NCI-H2171 treated with DMSO at 0.1 percent for 48 hours (cell line): ENCODE measurements at regions not wholly inside any gene's neighbourhood (a gene's known extent, or its start where the extent isn't known, plus 50 kb on each side); places are given as distances from the start of the nearest gene placed in this dataset.
"Not testable (repeated sequence)": the region's sequence is repeated elsewhere in the genome, so short reads cannot be mapped to it uniquely, and the experiment has no call there.

ENCODE experiments used
- DNase-seq: peaks from one replicate; lab custom pipeline; 2025; lab: John Stamatoyannopoulos, UW

- no peak for DNase-seq
Observed at GRCh38 chr4:3613967-3614730, 81.9 kb upstream of the LRPAP1 start.

DNA sequence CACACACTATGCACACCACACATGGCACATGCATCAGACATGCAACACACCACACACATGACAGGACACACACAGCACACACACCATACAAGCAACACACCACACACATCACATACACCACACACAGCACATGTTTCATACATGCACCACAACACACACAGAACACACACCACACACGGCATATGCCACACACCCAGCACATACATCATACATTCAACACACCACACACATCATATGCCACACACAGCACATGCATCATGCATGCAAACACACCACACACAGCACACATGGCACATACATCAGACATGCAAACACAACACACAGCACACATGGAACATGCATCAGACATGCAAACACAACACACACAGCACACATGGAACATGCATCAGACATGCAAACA, 80.7 kb upstream of the LRPAP1 start:
- no peak for DNase-seq

DNA sequence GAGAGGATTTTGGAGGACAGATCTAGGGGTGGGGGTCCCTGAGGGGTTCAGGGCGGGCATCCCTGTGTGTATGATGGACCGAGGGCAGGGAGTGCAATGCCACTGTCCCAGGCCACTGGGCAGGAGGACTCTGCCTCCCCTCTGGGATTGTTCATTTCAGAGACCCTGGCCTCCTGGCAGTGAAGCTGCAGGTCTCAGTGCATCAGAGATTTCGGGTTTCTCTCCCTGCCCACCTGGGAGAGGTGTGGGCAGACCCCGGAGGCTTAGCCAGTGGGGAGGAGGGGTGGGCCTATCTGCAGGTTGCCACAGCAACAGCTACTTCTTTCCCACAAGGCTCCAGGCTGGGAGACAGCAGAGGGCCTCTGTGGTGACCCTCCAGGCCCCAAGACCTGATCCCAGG, 80.1 kb upstream of the LRPAP1 start:
- DNase-seq: no peak

GRCh38 chr4:3611778-3612177, 79.6 kb upstream of the LRPAP1 start:
- DNase-seq: no peak

DNA sequence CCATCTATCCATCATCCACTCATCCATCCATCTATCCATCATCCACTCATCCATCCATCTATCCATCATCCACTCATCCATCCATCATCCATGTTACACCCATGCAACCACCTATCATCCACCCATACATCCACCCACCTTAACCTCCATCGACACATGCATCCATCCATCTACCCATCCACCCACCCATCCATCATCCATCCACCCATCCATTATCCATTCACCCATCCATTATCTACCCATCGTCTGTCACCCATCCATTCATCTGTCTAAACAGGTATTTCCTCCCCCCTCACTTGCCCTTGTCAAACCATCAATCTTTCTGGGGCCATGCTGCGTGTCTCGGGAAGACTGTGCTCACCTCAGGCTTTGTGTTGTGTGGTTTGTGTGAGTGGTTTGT, 78.6 kb upstream of the LRPAP1 start:
- not testable (repeated sequence) for DNase-seq

GRCh38 chr4:3609905-3610304, 77.7 kb upstream of the LRPAP1 start:
- DNase-seq: not testable (repeated sequence)

DNA sequence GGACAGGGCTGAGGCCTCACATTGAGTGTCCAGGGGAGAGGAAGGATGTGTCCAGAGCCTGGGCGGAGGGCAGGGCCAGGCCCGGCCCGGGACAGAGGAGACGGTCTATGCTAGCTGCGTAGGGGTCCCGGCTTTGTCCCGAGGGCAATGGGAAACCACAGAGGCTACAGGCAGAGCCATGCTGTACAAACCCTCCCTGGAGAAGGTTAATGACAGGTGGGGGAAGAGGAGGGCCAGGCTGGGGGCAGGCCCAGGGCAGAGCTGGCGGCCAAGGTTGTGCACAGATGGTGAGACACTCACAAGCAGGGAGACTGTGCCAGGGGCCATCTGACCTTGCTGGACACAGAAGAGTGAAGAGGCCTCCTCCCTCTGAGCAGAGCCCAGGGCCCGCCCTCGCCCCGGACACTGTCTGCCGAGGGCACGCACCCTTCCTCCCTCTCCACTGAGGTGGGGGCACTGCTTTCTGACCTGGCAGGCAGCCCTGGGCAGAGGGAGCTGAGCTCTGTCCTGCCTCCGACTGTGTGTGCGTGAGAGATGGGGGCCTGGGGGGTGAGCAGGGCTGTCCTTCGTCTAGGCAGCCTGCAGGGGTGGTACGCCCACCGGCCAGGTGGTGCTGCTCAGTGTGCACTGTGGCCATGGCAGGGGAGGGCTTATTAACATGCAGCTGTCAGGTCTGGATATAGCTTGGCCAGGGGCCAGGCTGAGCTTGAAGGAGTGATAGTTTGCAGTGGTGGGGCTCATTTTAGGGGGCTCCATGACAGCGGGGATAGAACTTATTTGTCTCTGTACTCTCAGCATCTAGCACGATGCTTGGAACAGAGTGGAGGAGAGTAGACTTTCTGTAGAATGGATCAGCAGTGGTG, 75.7 kb upstream of the LRPAP1 start:
- peak; percentile 26 for DNase-seq

GRCh38 chr4:3606850-3607249, 74.6 kb upstream of the LRPAP1 start:
- not testable (repeated sequence) for DNase-seq

GRCh38 chr4:3606271-3606670, 74.0 kb upstream of the LRPAP1 start:
- DNase-seq: not testable (repeated sequence)

DNA sequence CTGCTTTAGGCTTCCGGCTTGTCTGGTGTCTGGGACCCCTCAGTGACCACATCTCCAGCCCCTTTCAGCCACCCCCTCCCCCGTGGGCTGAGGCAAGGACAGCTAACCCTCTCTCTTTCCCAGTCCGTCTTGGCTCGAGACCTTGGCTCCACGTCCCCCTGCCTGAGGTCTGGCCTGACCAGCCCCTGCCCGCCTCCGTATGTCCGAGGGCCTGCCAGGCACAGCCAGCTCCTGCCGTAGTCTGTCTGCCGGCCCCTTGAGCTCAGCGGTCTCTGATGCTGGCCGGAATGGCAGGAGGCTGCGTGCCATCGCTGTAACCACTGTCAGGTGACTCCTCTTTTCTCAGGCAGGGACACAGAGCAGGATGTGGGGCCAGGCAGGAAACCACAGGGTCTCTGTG, 73.3 kb upstream of the LRPAP1 start:
- no peak for DNase-seq

- not testable (repeated sequence) for DNase-seq
Observed at GRCh38 chr4:3602886-3603645, 70.8 kb upstream of the LRPAP1 start.

DNA sequence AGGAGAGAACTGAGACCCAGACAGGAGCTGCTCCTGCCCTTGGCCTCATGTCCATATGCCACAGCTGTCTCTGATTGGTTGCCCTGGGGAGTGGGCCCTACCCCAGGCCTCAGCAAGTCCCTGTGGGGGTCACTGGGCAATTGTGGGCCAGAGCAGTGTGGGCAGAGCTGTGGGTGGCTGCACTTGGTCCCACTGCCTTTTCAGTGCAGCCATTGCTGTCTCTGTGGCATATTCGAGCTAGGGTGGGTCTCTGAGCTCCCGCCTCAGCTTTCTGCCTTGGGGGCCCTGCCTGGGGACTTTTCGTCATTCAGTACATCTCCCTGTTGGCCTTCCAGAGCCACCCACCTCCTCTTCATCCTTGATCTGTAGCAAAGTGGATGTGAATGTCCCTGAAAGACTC, 69.8 kb upstream of the LRPAP1 start:
- DNase-seq: no peak

GRCh38 chr4:3601108-3601690, 69.0 kb upstream of the LRPAP1 start:
- DNase-seq: not testable (repeated sequence)

DNA sequence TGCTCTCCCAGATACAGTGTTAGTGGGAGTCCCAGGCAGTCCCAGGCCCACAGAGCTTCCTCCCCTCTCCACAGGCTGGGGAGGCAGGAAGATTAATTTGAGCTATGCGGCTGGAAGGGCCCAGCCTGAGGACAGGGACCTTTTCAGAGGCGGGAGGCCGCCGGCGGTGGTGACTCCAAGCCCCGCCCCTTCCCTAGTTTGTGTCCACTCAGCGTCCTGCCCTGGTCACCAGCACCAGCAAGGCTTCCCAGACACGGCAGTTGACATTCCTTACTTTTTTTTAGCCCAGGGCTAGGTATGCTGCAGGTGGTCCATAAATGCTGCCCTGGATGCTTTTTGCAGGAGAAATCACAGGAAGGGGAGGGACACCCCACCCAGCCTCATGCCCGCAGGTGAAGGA, 67.7 kb upstream of the LRPAP1 start:
- no peak for DNase-seq

GRCh38 chr4:3598695-3599227, 66.5 kb upstream of the LRPAP1 start:
- DNase-seq: no peak

DNA sequence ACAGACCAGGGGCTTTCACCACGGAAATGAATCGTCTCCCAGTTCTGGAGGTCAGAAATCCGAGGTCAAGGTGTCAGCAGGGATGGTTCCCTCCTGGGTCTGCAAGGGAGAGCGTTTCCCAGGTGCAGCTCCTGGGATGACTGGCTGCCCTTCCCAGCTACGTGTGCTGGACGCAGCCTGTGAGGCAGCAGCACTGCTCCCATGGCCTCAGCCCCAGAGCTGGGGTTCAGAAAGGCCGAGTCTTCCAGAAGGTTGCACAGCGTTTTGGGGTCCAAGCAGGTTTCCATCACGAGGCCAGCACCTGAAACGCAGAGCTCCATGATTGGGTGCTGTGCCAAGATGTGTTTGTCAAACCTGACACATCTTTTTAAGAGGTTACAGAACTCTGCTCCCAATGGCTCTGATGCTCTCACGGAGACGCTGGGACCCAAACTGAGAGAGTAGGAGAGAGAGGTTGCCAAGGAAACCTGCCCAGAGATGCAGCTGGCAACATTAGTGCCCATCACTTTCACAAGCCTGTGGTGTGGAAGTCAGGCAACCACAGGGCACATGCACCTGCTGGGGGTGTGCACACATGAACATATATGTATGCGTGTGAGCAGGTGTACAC, 65.8 kb upstream of the LRPAP1 start:
- not testable (repeated sequence) for DNase-seq

- DNase-seq: not testable (repeated sequence)
Observed at GRCh38 chr4:3596957-3597733, 64.9 kb upstream of the LRPAP1 start.

DNA sequence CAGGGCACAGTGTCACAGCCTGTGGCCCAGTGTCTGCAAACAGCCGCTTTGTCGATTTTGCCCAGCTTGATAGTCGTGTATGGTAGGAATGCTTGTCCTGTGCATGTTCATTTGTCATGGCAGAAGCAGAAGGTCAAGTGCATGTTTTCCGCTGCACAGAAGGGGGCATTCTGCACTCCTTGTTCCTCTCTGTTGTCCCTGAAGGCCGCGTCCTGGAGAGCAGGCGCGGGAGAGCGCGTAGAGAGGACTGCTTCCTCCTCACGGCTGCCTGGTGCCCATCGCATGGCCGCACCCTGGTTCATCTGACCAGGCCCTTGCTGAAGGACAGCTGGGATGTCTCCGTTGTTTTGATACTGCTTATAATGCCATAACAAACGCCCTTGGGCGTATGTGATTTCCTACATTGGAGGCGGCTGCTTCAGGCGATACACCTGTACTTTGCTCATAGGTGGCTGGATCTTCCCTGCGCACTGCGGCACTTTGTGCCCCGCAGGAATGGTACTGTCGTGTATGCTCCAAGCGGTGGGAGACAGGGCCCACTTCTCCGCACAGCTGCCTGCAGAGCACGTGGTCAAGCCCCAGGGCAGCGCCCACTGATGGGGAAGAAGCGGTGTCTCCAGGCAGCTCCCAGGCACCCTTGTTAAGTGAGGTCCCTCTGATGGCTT, 63.5 kb upstream of the LRPAP1 start:
- not testable (repeated sequence) for DNase-seq

DNA sequence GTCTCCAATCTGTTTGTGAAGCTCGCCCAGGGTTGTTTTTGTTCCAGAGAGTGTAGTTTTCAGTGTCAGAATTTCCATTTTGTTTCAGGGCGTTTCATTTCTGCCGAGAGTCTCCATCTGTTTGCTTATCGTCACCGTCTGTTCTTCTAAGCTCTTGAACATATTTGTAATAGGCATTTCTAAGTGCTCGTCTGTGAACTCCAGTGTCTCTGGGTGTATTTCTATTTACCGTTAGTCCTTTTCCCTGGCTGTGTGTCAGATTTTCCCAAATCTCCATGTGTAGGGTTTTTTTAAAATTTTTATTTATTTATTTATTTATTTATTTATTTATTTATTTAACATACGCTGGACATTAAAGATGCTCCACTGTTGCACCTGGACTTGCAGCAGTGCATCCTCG, 62.5 kb upstream of the LRPAP1 start:
- peak; percentile 71 for DNase-seq
